CD4-positive, alpha-beta T cell treated with Interleukin-15 for 1 hour (primary cell): ENCODE measurements at regions not wholly inside any gene's neighbourhood (a gene's known extent, or its start where the extent isn't known, plus 50 kb on each side); places are given as distances from the start of the nearest gene placed in this dataset.
A peak's percentile ranks its signal among the peaks of the same experiment; 100 is the strongest.

Experiments used
- DNase-seq: peaks from one replicate; pipeline ENCODE4 v3.0.0-alpha.2; 2020

GRCh38 chr22:44423556-44424358, 74.3 kb downstream of the RTL6 start:
- DNase-seq = no peak

- DNase-seq = no peak
Measured at GRCh38 chr22:44422746-44423380, 75.2 kb downstream of the RTL6 start.

GRCh38 chr22:44419429-44419828, 78.6 kb downstream of the RTL6 start:
- DNase-seq = no peak

GRCh38 chr22:44413211-44413610, 84.8 kb downstream of the RTL6 start:
- no peak for DNase-seq

- DNase-seq = no peak
Measured at GRCh38 chr22:44412136-44412731, 85.8 kb downstream of the RTL6 start.

GRCh38 chr22:44411226-44412135, 86.6 kb downstream of the RTL6 start:
- DNase-seq = no peak

GRCh38 chr22:44410451-44410991, 87.5 kb downstream of the RTL6 start:
- DNase-seq = no peak

GRCh38 chr22:44409974-44410316, 88.1 kb downstream of the RTL6 start:
- no peak for DNase-seq

GRCh38 chr22:44409211-44409973, 88.6 kb downstream of the RTL6 start:
- no peak for DNase-seq

GRCh38 chr22:44408829-44409192, 89.2 kb downstream of the RTL6 start:
- DNase-seq = no peak

GRCh38 chr22:44407987-44408828, 89.8 kb downstream of the RTL6 start:
- no peak for DNase-seq

- peak; percentile 13 for DNase-seq
Measured at GRCh38 chr22:44407171-44407986, 90.7 kb downstream of the RTL6 start.

GRCh38 chr22:44406341-44407170, 91.5 kb downstream of the RTL6 start:
- peak; percentile 7 for DNase-seq

GRCh38 chr22:44405661-44406060, 92.4 kb downstream of the RTL6 start:
- peak; percentile 5 for DNase-seq

- peak; percentile 9 for DNase-seq
Measured at GRCh38 chr22:44404341-44405020, 91.7 kb upstream of the SHISAL1 start.

- DNase-seq = peak; percentile 11
Measured at GRCh38 chr22:44403602-44404329, 91.0 kb upstream of the SHISAL1 start.

GRCh38 chr22:44403166-44403565, 90.4 kb upstream of the SHISAL1 start:
- no peak for DNase-seq
